VCaP (cell line): ENCODE measurements at regions not wholly inside any gene's neighbourhood (a gene's known extent, or its start where the extent isn't known, plus 50 kb on each side); places are given as distances from the start of the nearest gene placed in this dataset.
"Not testable (repeated sequence)": the region's sequence is repeated elsewhere in the genome, so short reads cannot be mapped to it uniquely, and the experiment has no call there.

Experiments used
- H3K27ac ChIP-seq: fragments of 450-650 bp; 2 replicates; pipeline ENCODE4 v1.5.1; 2017
- TF ChIP-seq, protein P1 (sequence below): fragments of 450-650 bp; conservative IDR thresholded peaks from 2 replicates; pipeline ENCODE4 v1.5.1; 2017; ENCODE audit warnings: mild to moderate bottlenecking, moderate library complexity

- H3K27ac ChIP-seq = no peak overlapping the region
- TF ChIP-seq, protein P1, sequence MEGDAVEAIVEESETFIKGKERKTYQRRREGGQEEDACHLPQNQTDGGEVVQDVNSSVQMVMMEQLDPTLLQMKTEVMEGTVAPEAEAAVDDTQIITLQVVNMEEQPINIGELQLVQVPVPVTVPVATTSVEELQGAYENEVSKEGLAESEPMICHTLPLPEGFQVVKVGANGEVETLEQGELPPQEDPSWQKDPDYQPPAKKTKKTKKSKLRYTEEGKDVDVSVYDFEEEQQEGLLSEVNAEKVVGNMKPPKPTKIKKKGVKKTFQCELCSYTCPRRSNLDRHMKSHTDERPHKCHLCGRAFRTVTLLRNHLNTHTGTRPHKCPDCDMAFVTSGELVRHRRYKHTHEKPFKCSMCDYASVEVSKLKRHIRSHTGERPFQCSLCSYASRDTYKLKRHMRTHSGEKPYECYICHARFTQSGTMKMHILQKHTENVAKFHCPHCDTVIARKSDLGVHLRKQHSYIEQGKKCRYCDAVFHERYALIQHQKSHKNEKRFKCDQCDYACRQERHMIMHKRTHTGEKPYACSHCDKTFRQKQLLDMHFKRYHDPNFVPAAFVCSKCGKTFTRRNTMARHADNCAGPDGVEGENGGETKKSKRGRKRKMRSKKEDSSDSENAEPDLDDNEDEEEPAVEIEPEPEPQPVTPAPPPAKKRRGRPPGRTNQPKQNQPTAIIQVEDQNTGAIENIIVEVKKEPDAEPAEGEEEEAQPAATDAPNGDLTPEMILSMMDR = no peak
Observed at GRCh38 chr21:22154579-22155274, 1156.5 kb downstream of the NCAM2 start.

GRCh38 chr21:22164912-22165311, 1166.7 kb downstream of the NCAM2 start:
- no peak overlapping the region for H3K27ac ChIP-seq
- TF ChIP-seq, protein P1 = no peak

DNA sequence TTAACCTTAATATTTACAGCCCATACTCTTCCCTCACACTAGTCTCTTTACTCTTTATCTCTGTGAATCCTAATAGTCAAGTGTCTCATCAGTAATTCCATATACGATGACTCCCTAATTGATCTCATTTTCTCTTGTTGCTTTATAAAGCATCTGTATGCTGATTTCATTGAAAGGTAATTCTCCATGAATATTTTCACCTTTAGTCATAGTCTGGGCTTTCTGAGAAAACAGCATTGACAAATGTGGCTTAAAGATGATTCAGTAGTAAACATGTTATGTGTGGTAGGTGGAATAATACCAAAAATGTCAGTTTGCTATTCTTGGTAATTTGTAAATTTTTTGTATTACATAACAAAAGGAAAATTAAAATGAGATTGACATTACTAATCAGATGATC, 1176.5 kb downstream of the NCAM2 start:
- TF ChIP-seq, protein P1 = no peak

GRCh38 chr21:22189278-22189677, 1191.1 kb downstream of the NCAM2 start:
- TF ChIP-seq, protein P1 = no peak
- H3K27ac ChIP-seq = no peak overlapping the region

More for the DNA sequence above, 1176.5 kb downstream of the NCAM2 start:
- H3K27ac ChIP-seq = no peak overlapping the region

DNA sequence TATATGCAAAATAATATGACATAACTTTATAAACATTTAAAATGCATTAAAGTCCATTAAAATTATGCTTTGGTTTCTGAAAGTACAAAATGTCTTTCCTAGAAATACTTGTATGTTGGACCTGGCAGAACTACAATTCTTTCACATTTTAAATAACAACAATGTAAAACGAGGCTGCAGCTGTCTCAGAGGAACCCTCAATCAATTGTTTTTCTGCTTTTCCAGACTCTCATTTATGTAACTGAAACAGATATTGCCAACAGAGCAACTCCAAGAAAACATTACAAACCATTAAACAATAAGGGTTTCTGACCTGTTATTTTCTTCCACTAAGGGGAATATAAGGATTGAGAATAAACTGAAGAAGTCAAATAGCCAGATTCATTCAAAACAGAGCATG, 1193.4 kb downstream of the NCAM2 start:
- TF ChIP-seq, protein P1 = no peak
- H3K27ac ChIP-seq = no peak overlapping the region

GRCh38 chr21:22192766-22193165, 1194.6 kb downstream of the NCAM2 start:
- TF ChIP-seq, protein P1 = no peak
- H3K27ac ChIP-seq = no peak overlapping the region

GRCh38 chr21:22194986-22195385, 1196.8 kb downstream of the NCAM2 start:
- H3K27ac ChIP-seq = not testable (repeated sequence)

DNA sequence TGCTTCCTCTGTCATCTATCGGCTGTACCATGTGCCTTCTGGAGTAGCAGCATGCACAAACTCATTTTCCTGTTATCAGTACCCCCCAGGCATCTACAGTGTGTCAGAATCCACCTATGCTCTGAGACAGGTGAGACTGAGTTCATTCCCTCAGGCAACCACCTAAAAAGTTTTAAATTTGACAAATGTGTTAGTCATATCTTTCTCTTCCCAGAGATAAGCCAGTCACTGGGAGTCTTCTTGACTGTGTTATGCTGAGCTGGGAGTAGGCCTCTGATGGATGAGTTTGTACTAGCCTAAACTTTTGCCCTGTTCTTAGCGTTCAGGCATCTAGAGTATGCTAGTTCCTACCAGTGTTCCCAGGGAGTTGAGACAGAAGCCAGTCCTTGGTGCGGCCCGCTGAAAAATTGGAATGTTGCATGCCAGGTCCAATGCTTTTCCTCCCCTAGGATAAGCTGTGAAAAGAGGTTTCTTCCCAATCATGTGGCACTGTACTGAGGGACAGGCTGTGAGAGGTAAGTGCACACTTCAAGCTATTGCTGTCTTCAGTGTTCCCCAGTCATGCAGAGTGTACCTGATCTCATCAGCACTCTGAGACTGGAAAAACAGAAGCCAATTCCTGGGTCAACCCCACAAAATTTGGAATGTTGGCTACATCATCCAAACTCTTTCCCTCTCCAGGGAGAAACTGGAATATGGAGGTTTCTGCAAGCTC, 1202.3 kb downstream of the NCAM2 start:
- TF ChIP-seq, protein P1 = no peak
- no peak overlapping the region for H3K27ac ChIP-seq
